NK-92 treated with Interleukin-12 subunit alpha and Interleukin-12 subunit beta, amount 100 ng/mL, for 24 hours (cell line): ENCODE measurements at regions not wholly inside any gene's neighbourhood (a gene's known extent, or its start where the extent isn't known, plus 50 kb on each side); places are given as distances from the start of the nearest gene placed in this dataset.

Experiments used
- DNase-seq: peaks from one replicate; lab custom pipeline; 2025; lab: John Stamatoyannopoulos, UW

DNA sequence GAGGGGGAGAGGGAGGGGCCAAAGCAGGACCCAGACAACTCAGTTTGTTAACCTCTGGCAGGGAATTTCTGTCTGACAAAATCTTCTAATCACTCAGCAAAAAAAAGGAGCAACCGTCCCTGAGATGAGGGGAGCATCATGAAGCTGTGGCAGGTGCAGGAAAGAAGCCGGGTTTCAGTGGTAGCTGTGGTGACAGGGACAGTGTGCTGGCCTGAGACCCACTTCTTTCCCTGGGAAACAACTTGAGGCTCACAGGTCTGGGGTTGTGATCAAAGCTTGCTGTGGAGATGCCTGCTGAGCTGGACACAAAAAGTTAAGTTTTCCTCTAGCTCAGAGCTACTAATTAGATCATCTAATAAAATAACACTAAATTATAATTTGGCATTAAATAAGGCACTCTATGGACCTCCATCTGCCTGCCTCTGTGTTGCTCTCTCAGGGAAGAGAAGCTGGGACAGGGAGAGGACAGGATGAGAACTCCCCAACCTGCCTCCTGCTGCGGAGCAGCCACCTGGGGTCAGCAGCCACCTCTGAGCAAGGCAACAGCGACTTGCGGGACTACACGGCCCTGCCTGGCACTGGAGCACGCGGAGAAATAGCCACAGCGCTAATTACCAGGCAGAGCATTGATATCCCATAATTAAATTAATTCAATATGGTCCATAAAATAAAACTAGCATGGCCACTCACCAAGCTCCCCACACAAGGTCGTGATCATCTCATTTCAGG, 104.6 kb upstream of the TEX51 start:
- no peak for DNase-seq

DNA sequence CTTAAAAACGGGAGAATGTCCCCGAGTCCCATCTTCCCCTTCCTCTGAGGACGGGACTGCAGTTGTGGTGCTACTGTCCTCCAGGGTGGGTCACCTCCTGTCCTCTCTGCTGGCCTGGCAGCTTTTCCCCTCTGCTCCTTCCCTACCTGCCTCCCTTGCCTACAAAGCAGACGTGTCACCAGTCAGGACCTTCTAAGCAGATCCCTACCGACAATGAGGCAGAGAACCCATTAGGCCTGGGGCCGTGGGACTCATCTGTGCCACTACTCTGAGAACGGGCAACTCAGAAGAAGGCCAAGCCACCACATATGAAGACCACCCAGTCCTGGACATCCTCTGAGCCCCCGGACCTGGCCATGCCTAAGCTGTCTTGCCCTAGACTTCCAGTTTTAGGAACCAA, 103.0 kb upstream of the TEX51 start:
- DNase-seq = no peak

DNA sequence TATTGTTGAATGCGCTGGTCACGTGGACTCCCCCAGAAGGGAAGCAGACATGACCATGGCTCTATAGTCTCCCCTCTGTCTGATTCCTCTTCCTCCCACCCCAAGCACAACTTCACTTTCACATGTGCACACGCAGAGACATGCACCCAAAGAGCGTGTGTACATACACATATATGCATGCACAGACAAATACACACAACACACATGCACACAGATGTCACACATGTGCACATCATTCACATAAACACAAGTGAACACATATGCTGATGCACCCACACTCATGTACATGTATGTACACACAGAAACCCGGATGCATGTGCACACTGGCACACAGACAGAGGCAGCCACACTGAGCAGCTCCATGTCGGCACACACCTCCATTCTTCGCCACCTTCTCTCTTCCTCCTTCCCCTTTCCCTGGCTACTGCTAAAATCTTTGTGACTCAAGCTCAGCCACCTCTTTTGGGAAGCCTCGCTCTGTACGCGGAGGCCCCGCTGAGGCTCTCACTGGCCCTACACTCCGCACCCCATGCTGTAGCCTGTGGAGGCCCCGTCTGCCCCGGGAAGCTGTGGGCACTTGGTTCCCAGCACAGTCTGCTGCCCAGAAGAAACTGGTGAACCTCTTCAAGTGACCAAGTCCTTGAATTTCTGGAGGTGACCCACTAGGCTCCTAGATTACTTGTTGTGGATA, 101.6 kb upstream of the TEX51 start:
- DNase-seq = no peak

DNA sequence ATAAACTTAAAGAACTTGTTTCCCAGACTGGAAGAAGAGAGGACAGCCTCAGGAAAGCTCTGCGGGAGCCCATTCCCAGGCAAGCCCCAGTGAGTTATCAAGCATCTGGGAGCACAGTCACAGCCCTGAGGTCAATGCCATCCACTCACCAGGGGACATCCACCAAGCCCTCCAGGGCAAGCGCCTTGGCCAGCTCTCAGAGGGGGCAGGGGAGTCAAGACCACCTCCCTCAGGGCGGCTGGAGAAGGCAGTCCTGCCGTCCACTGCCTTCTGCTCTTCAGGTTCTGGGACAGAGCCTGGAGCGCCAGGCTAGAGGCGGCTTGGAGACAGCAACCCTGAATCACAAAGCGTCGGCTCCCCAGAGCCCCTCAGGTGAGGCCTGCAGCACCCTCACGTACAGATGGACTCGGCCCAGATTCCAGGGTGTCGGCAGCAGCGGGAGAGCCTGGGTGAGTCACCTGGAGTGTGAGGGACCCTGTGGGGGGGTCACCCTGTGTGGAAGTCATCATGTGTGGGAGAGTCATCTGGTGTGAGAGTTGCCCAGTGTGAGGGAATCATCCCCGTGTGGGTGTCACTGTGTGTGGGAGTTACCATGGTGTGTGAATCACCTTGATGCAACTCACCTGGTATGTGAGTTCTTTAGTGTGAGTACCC, 100.9 kb upstream of the TEX51 start:
- no peak for DNase-seq

DNA sequence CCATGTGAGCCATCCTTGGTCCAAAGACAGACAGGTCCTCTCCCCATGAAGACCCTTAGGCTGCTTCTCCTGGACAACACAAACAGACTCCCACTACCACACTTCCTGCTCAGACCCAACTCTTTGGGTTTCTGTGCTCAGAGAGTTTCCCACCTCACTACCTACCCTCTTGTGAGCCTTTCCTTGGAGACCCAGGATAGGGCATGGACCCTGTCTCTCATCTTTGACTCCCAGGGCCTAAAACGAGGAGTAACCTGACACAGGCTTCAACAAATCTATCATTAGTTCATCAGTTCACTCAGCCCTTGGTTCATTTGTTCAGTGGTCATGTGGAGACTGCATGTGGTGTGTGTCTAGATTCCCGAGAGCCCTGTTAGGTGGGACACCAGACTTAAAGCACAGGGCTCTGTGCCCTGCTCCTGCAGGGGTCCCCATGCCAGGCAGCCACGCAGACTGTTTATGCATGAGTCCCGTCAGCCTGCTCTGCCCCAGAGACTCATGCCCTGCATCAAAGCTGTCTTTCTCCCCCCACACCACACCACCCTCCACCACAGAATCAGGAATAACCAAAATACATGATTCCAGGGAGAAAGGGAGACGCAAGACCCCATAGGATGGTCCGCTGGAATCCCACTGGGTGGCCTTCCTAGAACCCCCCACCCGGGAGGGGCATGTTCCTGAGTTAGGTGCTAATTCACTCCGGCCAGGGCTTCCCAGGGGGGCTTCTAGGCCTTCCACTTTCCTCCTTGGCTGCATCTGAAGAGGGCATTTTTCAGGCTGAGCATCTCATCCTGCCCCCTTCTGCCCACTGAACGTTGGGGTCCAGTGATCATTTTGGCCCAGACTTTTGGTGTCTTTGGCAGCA, 100.2 kb upstream of the TEX51 start:
- no peak for DNase-seq

DNA sequence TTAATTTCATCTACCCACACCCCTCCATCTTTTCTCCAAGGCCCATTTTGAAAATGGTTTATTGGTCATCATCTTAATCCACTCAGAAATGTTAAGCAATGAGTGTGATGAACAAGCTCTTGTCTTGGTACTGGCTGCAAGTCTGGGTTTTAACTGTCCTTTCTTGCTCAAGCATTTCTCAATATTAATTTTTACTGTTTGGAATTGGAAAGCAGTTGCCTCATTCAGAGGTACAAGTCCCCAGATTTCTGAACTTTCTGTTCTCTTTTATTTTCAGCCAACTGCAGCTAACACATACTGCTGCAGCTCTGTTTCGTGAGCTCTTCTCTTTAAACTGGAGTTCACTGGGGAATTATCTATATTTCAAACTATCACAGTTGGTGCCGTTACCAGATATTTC, 99.4 kb upstream of the TEX51 start:
- DNase-seq = no peak

DNA sequence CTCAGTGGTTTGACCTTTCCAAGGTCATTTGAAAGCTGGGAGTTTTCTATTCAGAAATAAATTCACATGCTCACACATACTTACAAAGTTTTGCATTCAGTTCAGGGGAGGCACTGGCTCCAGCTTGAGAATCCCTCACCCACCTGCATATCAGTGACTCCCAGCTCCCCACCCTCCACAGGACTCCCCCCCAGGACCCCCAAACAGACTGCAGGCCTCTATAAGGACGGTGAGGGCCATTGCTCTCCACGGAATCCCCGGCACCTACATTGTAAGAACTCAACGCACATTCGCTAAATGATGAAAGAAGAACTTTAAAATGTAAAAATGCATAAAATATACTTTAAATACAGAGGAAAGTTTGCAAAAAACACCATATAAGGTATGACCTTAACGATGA, 97.2 kb upstream of the TEX51 start:
- no peak for DNase-seq

DNA sequence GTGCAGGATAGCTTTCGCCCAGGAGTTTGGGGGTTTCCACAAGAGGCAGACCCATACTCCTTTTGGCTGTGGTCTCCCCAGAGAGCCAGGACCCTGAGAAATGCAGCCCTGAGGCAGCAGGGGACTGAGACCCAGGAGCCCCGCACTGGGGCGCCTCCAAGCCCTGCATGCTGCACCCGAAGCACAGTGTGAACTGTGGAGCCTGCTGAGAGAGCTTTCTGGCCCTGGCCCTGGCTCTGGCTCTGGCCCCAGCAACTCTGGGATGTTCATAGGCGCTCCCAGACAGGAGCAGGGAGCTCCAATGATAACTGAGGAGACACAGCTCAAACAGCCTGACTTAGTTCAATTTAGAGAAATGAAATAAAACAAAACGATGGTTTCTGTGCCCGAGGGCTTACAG, 96.4 kb upstream of the TEX51 start:
- no peak for DNase-seq

DNA sequence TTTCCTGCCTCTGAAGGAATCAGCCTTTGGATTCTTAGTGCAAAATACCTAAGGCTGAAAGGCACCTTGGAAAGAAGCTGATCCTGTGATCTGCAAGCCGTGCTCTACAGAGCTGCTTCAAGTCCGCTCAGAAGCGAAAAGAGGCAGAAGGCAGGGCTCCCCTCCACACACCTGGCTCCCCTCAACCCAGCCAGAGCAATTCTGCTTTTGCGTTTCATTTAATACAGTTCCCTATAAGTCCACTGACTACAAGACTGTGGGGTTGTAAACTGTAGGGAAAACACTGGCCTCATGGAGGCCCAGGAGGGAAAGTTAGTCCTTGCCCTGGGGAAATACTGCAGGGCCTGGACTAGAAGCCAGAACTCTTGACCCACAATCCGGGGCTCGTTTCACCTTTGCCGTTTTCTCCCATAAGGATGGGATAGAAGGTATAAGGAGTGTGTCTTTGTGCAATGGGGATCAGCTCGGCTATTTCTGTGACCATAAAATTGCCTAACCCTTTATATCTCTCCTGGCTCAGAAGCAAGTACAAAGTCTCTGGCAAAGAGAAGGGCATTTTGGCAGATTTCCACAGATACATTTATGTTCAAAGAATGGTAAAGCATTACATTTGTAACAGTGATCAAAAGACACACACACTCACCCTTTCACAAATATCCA, 95.8 kb upstream of the TEX51 start:
- no peak for DNase-seq

DNA sequence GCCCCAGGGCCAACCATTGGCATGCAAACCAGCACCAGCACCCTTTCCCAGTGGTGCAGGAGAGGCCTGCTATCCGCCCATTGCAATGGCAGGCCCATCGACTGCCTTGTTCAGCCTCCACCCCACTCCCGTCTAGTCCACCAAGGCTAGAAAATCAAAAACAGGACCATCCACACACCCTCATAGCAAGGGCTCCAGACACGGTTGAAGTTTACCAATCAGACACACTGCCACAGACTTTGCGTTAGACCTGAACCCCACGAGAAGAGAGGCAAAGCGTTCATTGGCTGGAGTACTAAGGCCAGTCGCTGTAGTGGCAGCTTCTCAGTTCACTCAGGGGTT, 95.3 kb upstream of the TEX51 start:
- DNase-seq = no peak

DNA sequence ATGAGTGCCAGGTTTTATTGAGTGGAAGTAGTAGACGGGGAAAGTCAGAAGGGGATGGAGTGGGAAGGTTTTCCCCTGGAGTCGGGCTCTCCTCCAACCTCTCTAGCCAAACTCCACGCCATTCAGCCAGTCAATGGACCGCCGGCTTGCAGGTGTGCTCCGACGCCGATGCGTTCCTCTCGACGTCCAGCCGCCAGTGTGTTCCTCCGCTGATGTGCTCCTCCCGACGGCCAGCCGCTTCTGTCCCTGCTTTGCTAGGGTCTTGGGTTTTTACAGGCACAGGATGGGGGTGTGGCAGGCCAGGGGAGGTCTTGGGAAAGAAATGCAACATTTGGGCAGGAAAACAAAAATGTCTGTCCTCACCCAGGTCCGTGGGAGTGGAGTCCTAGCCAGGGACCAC, 94.3 kb upstream of the TEX51 start:
- no peak for DNase-seq

DNA sequence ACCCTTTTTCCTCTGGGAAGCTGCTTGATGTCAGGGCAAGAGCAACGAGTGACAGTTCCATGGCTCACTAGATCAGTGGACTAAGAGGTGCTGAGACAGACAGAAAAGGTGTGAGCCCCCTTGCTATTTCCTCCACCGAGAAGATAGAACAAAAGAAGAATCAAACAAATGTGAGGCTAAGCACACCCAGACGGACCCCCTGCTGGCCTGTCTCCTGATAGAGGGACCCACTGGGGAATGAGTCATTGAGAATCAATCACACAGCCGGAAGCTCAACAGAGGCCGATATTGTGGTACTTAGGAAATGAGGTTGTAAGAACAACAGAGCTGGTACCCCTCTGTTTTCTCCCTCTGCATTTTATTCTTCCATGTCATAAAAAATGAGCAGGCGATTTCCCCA, 89.8 kb upstream of the TEX51 start:
- DNase-seq = no peak

DNA sequence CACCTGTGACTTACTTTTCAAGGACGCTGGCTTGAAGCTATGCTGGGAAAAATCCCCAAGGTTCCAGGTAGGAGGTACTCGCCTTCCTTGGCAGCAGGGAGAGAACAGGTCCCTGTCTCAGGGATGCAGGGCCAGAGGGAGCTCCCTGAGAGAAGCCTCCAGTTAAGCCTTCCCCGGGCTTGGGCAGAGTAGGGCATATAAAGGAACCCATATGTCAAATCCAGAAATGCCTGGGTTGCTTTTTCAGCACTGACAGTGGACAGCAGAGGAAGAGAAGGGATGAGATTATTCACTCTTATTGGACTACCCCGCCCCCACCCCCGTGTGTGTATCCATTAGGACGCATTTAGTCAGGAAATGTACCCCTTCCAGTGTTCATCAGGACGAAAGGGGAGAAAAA, 89.3 kb upstream of the TEX51 start:
- DNase-seq = no peak

DNA sequence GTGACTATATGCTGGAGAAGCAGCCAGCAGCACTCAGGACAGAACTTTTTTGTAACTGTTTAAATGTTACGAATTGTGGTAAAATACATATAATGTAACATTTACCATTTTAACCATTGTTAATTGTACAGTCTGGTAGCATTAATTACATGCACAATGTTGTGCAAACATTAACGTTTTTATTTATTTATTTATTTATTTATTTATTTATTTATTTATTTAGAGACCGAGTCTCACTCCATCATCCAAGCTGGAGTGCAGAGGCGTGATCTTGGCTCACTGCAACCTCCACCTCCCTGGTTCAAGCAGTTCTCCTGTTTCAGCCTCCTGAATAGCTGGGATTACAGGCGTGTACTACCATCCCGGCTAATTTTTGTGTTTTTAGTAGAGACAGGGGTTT, 88.7 kb upstream of the TEX51 start:
- no peak for DNase-seq

DNA sequence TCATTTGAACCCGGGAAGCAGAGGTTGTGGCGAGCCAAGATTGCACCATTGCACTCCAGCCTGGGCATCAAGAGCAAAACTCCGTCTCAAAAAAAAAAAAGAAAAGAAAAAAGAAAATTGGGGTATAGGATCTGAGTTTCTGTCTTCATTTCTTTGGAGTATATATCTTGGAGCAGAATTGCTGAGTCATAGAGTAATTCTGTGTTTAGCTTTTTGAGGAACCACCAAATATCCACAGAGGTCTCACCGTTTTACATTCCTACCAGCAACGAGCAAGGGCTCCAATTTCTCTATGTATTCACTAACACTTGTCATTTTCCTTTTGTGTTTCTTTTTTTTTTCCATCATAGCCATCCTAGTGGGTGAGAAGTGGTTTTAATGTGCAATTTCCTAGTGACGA, 87.6 kb upstream of the TEX51 start:
- DNase-seq = no peak

DNA sequence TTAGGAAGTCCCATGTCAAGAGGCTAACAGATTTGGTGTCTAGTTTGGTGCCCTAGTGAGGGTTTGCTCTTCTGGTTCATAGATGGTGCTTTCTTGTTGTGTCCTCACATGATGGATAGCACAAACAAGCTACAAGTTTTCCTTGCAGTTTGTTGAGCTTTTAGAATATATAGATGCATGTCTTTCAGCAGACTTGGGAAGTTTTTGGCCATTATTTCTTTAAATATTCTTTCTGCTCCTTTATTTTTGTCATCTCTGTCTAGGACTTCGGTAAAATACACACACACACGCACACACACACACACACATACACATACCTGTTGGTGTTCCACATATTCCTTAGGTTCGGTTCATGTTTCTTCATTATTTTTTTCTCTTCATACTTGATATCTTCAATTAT, 81.5 kb upstream of the TEX51 start:
- DNase-seq = no peak

DNA sequence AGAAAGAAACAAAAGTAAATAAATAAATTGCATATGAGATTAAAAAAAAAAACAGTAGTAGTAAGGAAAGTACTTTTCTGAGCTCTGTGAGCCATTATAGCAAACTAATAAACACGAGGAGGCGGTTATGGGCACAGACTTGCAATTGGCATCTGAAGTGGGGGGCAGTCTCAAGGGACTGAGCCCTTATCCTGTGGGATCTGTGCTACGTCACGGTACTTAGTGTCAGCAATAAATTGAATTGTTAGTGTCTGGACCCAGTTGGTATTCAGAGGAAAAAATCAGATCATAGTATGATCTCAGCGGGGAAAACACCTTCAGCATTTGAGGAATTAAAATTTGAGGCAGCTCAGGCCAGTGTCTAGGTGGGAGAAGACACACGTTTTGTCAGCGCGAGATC, 76.6 kb upstream of the TEX51 start:
- DNase-seq = no peak

DNA sequence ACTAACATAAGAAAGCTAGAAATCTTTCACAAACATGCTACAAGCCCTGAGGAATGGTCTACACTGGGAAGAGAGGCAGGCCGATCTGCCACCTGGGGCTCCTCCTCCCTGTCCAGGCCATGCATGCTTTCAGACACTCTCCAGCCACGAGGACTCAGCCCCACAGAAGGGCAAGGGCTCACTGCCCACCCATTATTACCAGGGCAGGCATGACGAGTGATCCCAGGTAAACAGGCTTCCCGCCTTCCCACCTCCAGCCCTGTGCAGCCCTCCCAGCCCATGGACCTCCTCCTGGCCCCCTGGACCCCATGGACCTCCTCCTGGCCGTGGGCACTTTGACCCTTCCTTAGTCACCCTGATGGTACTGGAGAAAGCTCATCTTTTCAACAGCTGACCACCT, 75.8 kb upstream of the TEX51 start:
- no peak for DNase-seq

DNA sequence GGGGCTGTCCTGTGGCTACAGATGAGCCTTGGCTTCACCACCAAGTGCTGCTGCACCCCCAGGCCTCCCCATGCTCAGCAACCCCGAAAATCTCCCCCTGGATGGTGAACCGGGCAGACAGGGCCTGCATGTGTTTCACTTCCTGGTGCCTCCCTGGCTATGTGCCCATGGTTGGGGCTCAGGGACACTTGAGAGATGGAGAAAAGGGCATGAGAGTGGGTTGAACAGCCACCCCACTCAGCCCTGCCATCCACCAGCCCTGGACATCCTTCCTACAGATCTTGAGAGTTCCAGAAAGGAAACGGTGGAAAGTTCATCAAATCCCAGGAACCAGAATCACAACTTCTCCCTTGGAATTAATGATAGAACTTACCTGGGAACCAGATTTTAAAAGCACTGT, 74.7 kb upstream of the TEX51 start:
- no peak for DNase-seq

DNA sequence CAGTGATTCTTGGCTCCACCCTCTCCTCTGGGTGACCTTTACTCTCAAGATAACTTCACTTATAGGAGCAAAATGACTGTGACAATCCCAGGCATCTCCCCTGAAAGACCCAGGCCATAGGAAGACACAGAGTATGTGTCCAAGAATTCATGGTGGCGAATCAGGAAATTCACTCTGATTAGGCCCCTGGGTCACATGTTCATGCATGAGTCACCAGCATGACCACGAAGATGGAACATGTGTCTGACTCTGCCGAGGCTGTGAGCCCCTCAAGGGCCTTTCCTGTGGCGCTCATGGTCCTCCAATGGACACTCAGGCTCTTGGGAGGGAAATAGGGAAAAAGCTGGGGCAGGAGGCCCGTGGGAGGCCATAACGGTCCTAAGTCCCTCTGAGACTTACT, 74.0 kb upstream of the TEX51 start:
- no peak for DNase-seq

DNA sequence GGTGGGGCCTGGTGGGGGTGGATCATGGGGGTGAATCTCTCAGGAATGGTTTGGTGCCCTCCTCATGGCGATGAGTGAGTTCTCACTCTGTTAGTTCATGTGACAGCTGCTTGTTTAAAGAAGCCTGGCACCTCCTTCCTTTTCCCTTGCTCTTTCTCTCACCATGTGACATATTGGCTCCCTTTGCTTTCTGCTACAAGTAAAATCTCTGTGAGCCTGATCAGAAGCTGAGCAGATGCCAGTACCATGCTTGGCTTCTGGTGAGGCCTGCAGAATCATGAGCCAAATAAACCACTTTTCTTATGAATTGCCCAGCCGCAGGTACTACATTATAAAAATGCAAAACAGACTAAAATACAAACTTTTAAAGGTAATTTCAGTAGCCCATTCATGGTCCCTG, 73.4 kb upstream of the TEX51 start:
- DNase-seq = no peak

DNA sequence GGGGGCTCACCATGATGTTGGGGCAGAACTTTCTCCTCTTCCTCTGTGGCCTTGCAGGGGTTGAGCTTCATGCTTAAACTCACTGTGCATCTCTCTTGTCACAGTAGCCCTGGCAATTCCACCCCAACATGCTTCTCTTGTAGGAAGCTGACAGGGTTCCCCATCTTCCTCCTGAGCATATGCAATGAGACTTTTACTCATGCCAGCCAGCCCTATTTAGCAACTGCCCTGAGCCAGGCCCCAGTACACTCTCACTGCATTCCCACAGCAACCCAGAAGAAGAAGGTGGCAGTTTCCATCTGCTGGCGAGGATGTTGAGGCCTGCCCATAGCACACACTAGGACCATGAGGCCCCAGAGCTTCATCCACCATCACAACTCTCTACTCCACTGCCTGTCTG, 72.2 kb upstream of the TEX51 start:
- DNase-seq = no peak
